AG09319 (cell line): ENCODE measurements at regions not wholly inside any gene's neighbourhood (a gene's known extent, or its start where the extent isn't known, plus 50 kb on each side); places are given as distances from the start of the nearest gene placed in this dataset.
"Not testable (repeated sequence)": the region's sequence is repeated elsewhere in the genome, so short reads cannot be mapped to it uniquely, and the experiment has no call there.

ENCODE experiments used
- DNase-seq: peaks from one replicate; pipeline ENCODE4 v3.0.0-alpha.2; 2010; ENCODE audit warnings: low read depth; ENCODE audit errors: extremely low read depth
- TF ChIP-seq, protein P1 (sequence below): IDR thresholded peaks from 2 replicates; pipeline ENCODE4 v1.5.1; 2011; ENCODE audit warnings: low read depth, mild to moderate bottlenecking, inconsistent platforms, low read length, moderate library complexity

DNA sequence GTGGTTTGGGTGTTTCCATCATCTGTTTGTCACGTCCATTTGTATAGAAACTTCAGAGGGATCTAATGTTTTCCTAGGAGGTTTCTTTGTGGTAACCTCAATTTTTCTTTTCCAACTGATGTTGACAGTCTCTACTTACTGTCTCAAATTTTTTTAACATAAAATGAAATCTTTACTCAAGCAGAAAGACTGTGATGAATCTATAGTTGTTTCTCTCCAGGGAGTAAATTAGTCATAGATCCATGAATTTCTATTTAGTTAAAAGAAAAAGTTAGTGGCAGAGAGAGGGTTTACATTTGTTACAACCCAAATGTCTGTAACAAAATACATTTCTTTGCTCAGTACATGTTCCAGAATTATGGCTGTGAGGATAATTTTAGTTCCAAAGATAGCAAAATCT lies 161.6 kb downstream of the DISP1 start:
- TF ChIP-seq, protein P1, sequence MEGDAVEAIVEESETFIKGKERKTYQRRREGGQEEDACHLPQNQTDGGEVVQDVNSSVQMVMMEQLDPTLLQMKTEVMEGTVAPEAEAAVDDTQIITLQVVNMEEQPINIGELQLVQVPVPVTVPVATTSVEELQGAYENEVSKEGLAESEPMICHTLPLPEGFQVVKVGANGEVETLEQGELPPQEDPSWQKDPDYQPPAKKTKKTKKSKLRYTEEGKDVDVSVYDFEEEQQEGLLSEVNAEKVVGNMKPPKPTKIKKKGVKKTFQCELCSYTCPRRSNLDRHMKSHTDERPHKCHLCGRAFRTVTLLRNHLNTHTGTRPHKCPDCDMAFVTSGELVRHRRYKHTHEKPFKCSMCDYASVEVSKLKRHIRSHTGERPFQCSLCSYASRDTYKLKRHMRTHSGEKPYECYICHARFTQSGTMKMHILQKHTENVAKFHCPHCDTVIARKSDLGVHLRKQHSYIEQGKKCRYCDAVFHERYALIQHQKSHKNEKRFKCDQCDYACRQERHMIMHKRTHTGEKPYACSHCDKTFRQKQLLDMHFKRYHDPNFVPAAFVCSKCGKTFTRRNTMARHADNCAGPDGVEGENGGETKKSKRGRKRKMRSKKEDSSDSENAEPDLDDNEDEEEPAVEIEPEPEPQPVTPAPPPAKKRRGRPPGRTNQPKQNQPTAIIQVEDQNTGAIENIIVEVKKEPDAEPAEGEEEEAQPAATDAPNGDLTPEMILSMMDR, result no peak
- no peak for DNase-seq

DNA sequence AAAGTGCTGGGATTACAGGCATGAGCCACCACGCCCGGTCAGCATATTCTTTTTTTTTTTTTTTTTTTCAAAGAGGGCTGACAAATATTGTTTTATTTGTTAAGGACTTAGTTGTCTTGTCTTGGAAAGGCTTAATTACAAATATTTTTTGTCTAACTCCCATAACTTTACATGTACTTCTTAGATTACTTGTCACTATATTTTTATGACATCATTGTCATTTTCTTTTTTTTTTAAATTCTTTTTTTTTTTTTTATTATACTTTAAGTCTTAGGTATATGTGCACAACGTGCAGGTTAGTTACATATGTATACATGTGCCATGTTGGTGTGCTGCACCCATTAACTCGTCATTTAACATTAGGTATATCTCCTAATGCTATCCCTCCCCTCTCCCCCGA lies 162.5 kb downstream of the DISP1 start:
- not testable (repeated sequence) for DNase-seq

DNA sequence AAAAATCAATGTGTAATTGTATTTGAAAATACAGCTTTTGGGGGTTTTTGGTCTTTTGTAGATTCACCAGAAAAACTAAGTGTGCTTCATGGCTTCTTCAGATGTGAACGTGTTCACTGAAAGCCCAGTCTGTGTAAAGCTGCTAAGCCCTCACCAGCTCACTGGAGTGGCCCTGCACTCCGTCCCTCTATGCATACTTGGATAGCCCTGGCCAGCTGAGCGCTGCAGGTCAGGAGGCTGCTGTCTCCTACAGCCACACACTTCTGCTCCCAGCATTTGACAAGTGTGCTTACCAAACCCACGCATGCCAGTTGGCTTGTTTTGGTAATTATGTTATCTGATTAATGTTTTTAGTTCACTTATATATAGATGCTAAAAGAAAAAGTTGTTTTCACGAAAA lies 163.5 kb downstream of the TLR5 start:
- TF ChIP-seq, protein P1, result no peak
- no peak for DNase-seq

DNA sequence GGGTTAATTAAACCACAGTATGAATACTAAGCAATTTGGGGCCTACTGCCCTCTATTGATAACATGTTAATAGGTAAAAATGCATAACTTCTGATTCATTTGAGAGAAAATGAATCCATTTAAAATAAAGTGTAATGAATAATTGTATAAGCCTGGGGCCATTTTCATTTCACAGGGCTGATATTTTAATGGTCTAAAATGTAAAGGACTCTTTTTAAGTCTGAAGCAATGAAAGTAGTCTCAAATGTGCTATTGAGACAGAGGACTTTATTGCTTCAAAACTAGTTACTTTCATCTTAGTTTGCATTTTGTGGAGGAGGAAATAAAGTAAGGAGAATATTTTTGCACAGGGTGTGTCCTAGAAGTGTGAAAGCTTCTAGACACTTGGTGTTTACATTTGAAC lies 155.4 kb downstream of the TLR5 start:
- TF ChIP-seq, protein P1, result no peak; the same call in 1 of the 2 replicates
- no peak for DNase-seq

DNA sequence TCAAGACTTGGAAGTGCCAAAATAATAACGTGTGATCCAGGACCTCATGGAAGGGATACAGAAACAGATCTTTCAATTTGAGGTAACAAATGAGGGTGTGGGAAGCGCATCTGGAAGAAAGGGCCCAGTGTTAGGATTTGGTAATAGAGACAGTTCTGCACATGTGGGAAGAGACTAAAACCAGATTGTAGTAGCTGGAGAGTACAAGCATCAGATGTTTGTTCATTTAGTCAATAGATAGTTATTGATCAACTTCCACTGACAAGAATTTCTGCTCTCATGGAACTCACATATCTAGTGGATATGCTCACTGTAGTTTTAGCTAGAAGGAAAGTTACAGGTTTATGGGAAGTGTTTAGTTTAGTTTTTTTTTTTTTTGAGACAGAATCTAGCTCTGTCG lies 153.6 kb downstream of the TLR5 start:
- DNase-seq, result no peak
- TF ChIP-seq, protein P1, result no peak

DNA sequence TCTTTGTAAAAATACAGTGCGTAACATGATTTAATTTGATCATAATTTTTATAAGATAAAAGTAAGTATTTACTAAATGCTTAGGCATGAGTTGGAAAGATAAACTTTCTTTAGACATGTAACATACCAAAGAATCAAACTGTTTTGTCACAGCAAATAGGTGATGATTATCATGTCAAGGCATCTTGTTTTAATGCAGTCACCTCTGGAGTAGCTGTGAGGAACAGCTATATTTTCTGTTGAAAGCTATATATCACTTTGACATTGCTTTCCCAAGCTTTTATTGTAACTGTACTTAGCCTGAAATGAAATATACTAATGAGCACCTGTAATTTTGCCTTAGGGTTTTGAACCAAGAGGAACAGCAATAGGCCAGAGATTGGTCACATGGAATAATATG lies 151.9 kb downstream of the TLR5 start:
- TF ChIP-seq, protein P1, result no peak
- DNase-seq, result no peak

DNA sequence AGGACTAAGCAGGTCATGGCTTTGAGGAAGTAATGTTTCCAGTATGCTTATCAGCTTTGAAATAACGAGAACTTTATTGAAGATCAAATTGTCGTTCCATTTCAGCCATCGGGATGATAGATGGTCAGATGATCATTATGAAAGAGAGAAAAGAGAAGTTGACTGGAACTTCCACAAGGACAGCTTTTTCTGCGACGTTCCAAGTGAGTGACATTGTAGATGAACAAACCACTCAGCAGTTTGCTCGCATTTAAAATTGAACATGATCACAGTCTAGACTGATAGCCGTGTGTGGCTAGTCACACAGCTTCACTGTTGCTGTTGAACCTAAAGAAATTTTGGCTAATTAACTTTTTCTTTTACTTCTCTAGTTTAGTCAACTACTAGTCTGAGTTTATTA lies 151.1 kb downstream of the TLR5 start:
- DNase-seq, result no peak
- TF ChIP-seq, protein P1, result no peak

DNA sequence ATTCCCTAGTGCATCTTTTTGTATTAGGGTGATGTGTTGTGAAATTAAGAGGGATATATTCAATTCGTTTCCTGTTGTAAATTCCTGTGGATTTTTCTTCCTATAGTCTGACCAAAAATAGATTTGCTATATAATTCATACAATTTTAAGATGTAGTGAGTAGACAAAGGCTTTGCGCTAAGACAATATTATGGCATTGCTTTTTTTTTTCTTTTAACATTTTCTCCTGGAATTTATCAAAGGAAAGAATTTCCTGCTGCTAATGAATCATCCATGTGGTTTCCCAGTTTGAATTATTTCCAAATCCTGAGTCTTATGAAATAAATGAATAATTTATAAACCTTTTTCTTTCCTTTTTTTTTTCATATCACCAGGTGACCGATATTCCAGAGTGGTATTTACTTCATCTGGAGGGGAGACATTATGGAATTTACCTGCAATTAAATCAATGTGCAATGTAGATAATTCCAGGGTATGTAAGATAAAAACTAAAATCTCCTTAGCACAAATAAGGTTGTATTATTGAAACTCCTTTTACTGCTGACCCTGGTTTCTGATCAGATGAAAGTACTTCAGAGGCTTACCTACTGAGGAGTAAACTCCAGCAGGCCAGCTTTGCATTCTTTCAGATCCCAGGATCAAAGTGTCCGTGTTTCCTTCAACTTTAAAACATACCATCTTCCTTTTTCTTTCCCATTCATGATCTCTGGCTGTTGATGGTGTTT lies 148.4 kb downstream of the TLR5 start:
- TF ChIP-seq, protein P1, result no peak
- no peak for DNase-seq
